Skin epidermis (tissue), 12 donors: ENCODE measurements at regions not wholly inside any gene's neighbourhood (a gene's known extent, or its start where the extent isn't known, plus 50 kb on each side); places are given as distances from the start of the nearest gene placed in this dataset.
"Not testable (repeated sequence)": the region's sequence is repeated elsewhere in the genome, so short reads cannot be mapped to it uniquely, and the experiment has no call there.

ENCODE experiments used
- H3K27ac ChIP-seq, 21 experiments: fragments of 200-600 bp; sonication (generic) in 11 of 21; one replicate each; pipeline ENCODE4 v1.5.0; 2020; ENCODE audit warnings: mild to moderate bottlenecking in 3 of 21, inconsistent platforms in 2 of 21, moderate library complexity in 2 of 21
- H3K4me3 ChIP-seq, 7 experiments: fragments of 200-600 bp; sonication (generic) in 2 of 7; one replicate each; pipeline ENCODE4 v1.5.0; 2020; ENCODE audit warnings: inconsistent platforms in 2 of 7, mild to moderate bottlenecking in 2 of 7, moderate library complexity in 1 of 7

GRCh38 chr21:27858053-27858825 is 891.4 kb upstream of the ADAMTS5 start:
- H3K27ac ChIP-seq, H3K4me3 ChIP-seq: not testable (repeated sequence)

GRCh38 chr21:27856988-27857387 is 890.1 kb upstream of the ADAMTS5 start:
- H3K4me3 ChIP-seq, H3K27ac ChIP-seq: not testable (repeated sequence)

GRCh38 chr21:27841084-27841672 is 874.3 kb upstream of the ADAMTS5 start:
- Histone ChIP-seq H3K4me3 (no peak overlapping the region), H3K27ac (no peak overlapping the region)

GRCh38 chr21:27840262-27840661 is 873.4 kb upstream of the ADAMTS5 start:
- Histone ChIP-seq H3K27ac (no peak overlapping the region), H3K4me3 (no peak overlapping the region)

- H3K4me3 ChIP-seq, result no peak overlapping the region
- no peak overlapping the region for H3K27ac ChIP-seq
Measured at GRCh38 chr21:27839512-27840115, 872.7 kb upstream of the ADAMTS5 start.

- H3K4me3 ChIP-seq, result no peak overlapping the region
- no peak overlapping the region for H3K27ac ChIP-seq
Measured at GRCh38 chr21:27838573-27838972, 871.7 kb upstream of the ADAMTS5 start.

GRCh38 chr21:27837936-27838335 is 871.0 kb upstream of the ADAMTS5 start:
- H3K4me3 ChIP-seq, result no peak overlapping the region
- H3K27ac ChIP-seq, result no peak overlapping the region

GRCh38 chr21:27833298-27833697 is 866.4 kb upstream of the ADAMTS5 start:
- no peak overlapping the region for H3K27ac ChIP-seq
- H3K4me3 ChIP-seq, result no peak overlapping the region

GRCh38 chr21:27831816-27832569 is 865.1 kb upstream of the ADAMTS5 start:
- no peak overlapping the region for H3K27ac ChIP-seq
- H3K4me3 ChIP-seq, result no peak overlapping the region

- Histone ChIP-seq H3K27ac (no peak overlapping the region), H3K4me3 (no peak overlapping the region)
Measured at GRCh38 chr21:27831177-27831576, 864.3 kb upstream of the ADAMTS5 start.

GRCh38 chr21:27827972-27828371 is 861.1 kb upstream of the ADAMTS5 start:
- Histone ChIP-seq H3K27ac (no peak overlapping the region), H3K4me3 (no peak overlapping the region)

GRCh38 chr21:27825035-27825434 is 858.1 kb upstream of the ADAMTS5 start:
- Histone ChIP-seq H3K4me3 (no peak overlapping the region), H3K27ac (no peak overlapping the region)

- H3K4me3 ChIP-seq, result no peak overlapping the region
- no peak overlapping the region for H3K27ac ChIP-seq
Measured at GRCh38 chr21:27823652-27824201, 856.8 kb upstream of the ADAMTS5 start.

GRCh38 chr21:27820342-27820741 is 853.5 kb upstream of the ADAMTS5 start:
- no peak overlapping the region for H3K27ac ChIP-seq
- no peak overlapping the region for H3K4me3 ChIP-seq

- no peak overlapping the region for H3K4me3 ChIP-seq
- H3K27ac ChIP-seq, result no peak overlapping the region
Measured at GRCh38 chr21:27819299-27819698, 852.4 kb upstream of the ADAMTS5 start.

GRCh38 chr21:27818847-27819246 is 852.0 kb upstream of the ADAMTS5 start:
- Histone ChIP-seq H3K4me3 (no peak overlapping the region), H3K27ac (no peak overlapping the region)

- Histone ChIP-seq H3K27ac (no peak overlapping the region), H3K4me3 (no peak overlapping the region)
Measured at GRCh38 chr21:27817902-27818623, 851.2 kb upstream of the ADAMTS5 start.

- Histone ChIP-seq H3K4me3 (no peak overlapping the region), H3K27ac (peak overlapping the region in 2 of 21 experiments; percentile 16 to 20)
Measured at GRCh38 chr21:27817074-27817473, 850.2 kb upstream of the ADAMTS5 start.

GRCh38 chr21:27816301-27816700 is 849.4 kb upstream of the ADAMTS5 start:
- peak overlapping the region in 1 of 21 experiments; percentile 16 for H3K27ac ChIP-seq
- H3K4me3 ChIP-seq, result no peak overlapping the region

- Histone ChIP-seq H3K4me3 (no peak overlapping the region), H3K27ac (no peak overlapping the region)
Measured at GRCh38 chr21:27814226-27814625, 847.3 kb upstream of the ADAMTS5 start.
